AG09319 (cell line): ENCODE measurements at regions not wholly inside any gene's neighbourhood (a gene's known extent, or its start where the extent isn't known, plus 50 kb on each side); places are given as distances from the start of the nearest gene placed in this dataset.

Experiments
- DNase-seq: peaks from one replicate; pipeline ENCODE4 v3.0.0-alpha.2; 2010; ENCODE audit warnings: low read depth; ENCODE audit errors: extremely low read depth
- CTCF ChIP-seq: IDR thresholded peaks from 2 replicates; pipeline ENCODE4 v1.5.1; 2011; ENCODE audit warnings: low read depth, mild to moderate bottlenecking, inconsistent platforms, low read length, moderate library complexity

GRCh38 chr13:82747958-82748357 lies 1134.3 kb downstream of the SLITRK1 start:
- TF ChIP-seq CTCF, result no peak
- peak; percentile 16 for DNase-seq

GRCh38 chr13:82747291-82747690 lies 1135.0 kb downstream of the SLITRK1 start:
- TF ChIP-seq CTCF, result no peak
- no peak for DNase-seq

GRCh38 chr13:82740442-82740841 lies 1141.8 kb downstream of the SLITRK1 start:
- TF ChIP-seq CTCF, result no peak
- no peak for DNase-seq

- TF ChIP-seq CTCF, result no peak; the same call in none of the 2 replicates
- DNase-seq, result no peak
Measured at GRCh38 chr13:82739881-82740280, 1142.4 kb downstream of the SLITRK1 start.

- no peak for DNase-seq
- no peak for TF ChIP-seq CTCF
Measured at GRCh38 chr13:82729401-82729800, 1152.9 kb downstream of the SLITRK1 start.

- TF ChIP-seq CTCF, result no peak
- no peak for DNase-seq
Measured at GRCh38 chr13:82720986-82721385, 1161.3 kb downstream of the SLITRK1 start.

- TF ChIP-seq CTCF, result no peak
- DNase-seq, result no peak
Measured at GRCh38 chr13:82719987-82720386, 1162.3 kb downstream of the SLITRK1 start.

GRCh38 chr13:82717249-82717648 lies 1165.0 kb downstream of the SLITRK1 start:
- TF ChIP-seq CTCF, result no peak
- DNase-seq, result no peak
